Nephron (organoid): ENCODE measurements at regions not wholly inside any gene's neighbourhood (a gene's known extent, or its start where the extent isn't known, plus 50 kb on each side); places are given as distances from the start of the nearest gene placed in this dataset.

Experiments used
- H3K27ac Mint-ChIP-seq, 3 experiments: 2 replicates each; pipeline ENCODE4 v1.8.0; 2020; ENCODE audit warnings: mixed read lengths in 3 of 3, mild to moderate bottlenecking in 2 of 3, moderate library complexity in 1 of 3
- H3K27me3 Mint-ChIP-seq: 2 replicates; pipeline ENCODE4 v1.8.0; 2021; ENCODE audit warnings: low read depth, mild to moderate bottlenecking, moderate library complexity, mixed read lengths
- H3K36me3 Mint-ChIP-seq: 2 replicates; pipeline ENCODE4 v1.8.0; 2020; ENCODE audit warnings: low read depth, mixed read lengths
- H3K4me1 Mint-ChIP-seq: 2 replicates; pipeline ENCODE4 v1.8.0; 2020; ENCODE audit warnings: mixed read lengths
- H3K4me3 Mint-ChIP-seq, 3 experiments: 2 replicates each; pipeline ENCODE4 v1.8.0; 2020; ENCODE audit warnings: mild to moderate bottlenecking in 3 of 3, mixed read lengths in 3 of 3, moderate library complexity in 2 of 3
- H3K9me3 Mint-ChIP-seq: 2 replicates; pipeline ENCODE4 v1.8.0; 2020; ENCODE audit warnings: mixed read lengths
- TF ChIP-seq, protein P1 (sequence below), 3 experiments: fragments of 200-600 bp; sonication (generic); IDR thresholded peaks; one replicate each; pipeline ENCODE4 v1.5.0; 2021; ENCODE audit warnings: antibody characterized with exemption in 3 of 3; ENCODE audit not compliant: unreplicated experiment in 3 of 3

DNA sequence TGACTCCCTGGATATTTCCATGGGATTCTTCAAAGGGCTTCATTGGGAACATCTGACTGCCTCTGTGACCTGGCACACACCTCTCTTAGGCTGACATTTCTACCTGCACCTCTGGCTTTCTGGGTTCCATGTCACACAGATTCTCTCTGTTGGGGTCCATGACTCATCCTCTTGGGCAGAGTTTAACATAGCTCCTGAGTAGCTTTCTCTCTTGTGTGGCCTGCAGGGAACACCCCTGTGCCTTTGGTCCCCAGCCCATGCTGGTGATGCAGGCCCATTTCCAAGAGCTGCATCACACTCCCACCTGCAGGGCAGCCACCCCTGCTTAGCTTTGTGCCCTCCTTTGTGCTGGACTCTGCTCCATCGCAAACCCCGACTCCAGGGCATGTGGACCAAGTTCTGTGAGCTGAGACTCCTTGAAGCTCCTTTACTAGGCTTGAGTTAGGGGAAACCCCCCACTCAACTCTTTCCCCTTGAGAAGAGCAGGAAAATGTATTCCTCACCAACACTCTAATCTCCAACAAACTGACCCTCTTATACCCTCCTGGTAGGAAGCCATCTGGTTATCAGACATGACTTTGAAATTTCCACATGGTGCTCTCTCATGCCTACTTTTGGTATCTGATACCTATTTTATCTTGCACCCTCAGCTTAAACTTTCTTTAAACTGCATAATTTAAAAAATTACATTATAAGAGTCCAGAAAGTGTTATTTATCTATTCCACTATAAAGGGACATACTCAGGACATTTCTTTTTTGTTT lies 93.3 kb downstream of the ZNF777 start:
- TF ChIP-seq, protein P1, sequence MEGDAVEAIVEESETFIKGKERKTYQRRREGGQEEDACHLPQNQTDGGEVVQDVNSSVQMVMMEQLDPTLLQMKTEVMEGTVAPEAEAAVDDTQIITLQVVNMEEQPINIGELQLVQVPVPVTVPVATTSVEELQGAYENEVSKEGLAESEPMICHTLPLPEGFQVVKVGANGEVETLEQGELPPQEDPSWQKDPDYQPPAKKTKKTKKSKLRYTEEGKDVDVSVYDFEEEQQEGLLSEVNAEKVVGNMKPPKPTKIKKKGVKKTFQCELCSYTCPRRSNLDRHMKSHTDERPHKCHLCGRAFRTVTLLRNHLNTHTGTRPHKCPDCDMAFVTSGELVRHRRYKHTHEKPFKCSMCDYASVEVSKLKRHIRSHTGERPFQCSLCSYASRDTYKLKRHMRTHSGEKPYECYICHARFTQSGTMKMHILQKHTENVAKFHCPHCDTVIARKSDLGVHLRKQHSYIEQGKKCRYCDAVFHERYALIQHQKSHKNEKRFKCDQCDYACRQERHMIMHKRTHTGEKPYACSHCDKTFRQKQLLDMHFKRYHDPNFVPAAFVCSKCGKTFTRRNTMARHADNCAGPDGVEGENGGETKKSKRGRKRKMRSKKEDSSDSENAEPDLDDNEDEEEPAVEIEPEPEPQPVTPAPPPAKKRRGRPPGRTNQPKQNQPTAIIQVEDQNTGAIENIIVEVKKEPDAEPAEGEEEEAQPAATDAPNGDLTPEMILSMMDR (IDR thresholded peaks at IDR 0.05; ENCODE audit: unreplicated experiment in 3 of 3): no peak
- no peaks in the 10 kb centered on the region for H3K36me3 Mint-ChIP-seq
- H3K27ac Mint-ChIP-seq: no peak overlapping the region
- no peak overlapping the region for H3K4me3 Mint-ChIP-seq
- H3K4me1 Mint-ChIP-seq: no peaks in the 10 kb centered on the region
- H3K9me3 Mint-ChIP-seq: peaks cover 11% of the 10 kb centered on the region
- peaks cover 4% of the 10 kb centered on the region for H3K27me3 Mint-ChIP-seq

GRCh38 chr7:149369497-149369896 lies 91.4 kb downstream of the ZNF777 start:
- TF ChIP-seq, protein P1 (IDR thresholded peaks at IDR 0.05; ENCODE audit: unreplicated experiment in 3 of 3): no peak
- Mint-ChIP-seq H3K27ac (peak overlapping the region in 1 of 3 experiments; percentile 91), H3K4me1 (no peaks in the 10 kb centered on the region), H3K36me3 (peaks cover 3% of the 10 kb centered on the region), H3K4me3 (no peak overlapping the region), H3K9me3 (peaks cover 16% of the 10 kb centered on the region), H3K27me3 (peaks cover under 1% of the 10 kb centered on the region)

- H3K27ac Mint-ChIP-seq: no peak overlapping the region
- H3K4me1 Mint-ChIP-seq: no peaks in the 10 kb centered on the region
- H3K9me3 Mint-ChIP-seq: peaks cover 24% of the 10 kb centered on the region
- no peak overlapping the region for H3K4me3 Mint-ChIP-seq
- TF ChIP-seq, protein P1 (IDR thresholded peaks at IDR 0.05; ENCODE audit: unreplicated experiment in 3 of 3): no peak
- no peaks in the 10 kb centered on the region for H3K27me3 Mint-ChIP-seq
- H3K36me3 Mint-ChIP-seq: peaks cover 3% of the 10 kb centered on the region
Measured at GRCh38 chr7:149370790-149371189, 90.1 kb downstream of the ZNF777 start.

DNA sequence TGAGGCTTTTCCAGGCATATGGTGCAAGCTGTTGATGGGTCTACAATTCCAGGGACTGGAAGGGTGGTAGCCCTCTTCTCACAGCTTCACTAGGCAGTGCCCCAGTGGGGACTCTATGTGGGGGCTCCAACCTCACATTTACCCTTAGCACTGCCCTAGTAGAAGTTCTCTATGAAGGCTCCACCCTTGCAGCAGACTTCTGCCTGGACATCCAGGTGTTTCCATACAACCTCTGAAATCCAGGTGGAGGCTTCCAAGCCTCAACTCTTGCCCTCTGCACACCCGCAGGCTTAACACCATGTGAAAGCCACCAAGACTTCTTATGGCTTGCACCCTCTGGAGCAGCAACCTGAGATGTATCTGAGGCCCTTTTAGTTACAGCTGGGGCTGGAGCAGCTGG lies 87.8 kb downstream of the ZNF777 start:
- peaks cover 3% of the 10 kb centered on the region for H3K36me3 Mint-ChIP-seq
- H3K27ac Mint-ChIP-seq: no peak overlapping the region
- peaks cover 29% of the 10 kb centered on the region for H3K9me3 Mint-ChIP-seq
- TF ChIP-seq, protein P1 (IDR thresholded peaks at IDR 0.05; ENCODE audit: unreplicated experiment in 3 of 3): no peak
- H3K4me1 Mint-ChIP-seq: no peaks in the 10 kb centered on the region
- no peak overlapping the region for H3K4me3 Mint-ChIP-seq
- no peaks in the 10 kb centered on the region for H3K27me3 Mint-ChIP-seq

DNA sequence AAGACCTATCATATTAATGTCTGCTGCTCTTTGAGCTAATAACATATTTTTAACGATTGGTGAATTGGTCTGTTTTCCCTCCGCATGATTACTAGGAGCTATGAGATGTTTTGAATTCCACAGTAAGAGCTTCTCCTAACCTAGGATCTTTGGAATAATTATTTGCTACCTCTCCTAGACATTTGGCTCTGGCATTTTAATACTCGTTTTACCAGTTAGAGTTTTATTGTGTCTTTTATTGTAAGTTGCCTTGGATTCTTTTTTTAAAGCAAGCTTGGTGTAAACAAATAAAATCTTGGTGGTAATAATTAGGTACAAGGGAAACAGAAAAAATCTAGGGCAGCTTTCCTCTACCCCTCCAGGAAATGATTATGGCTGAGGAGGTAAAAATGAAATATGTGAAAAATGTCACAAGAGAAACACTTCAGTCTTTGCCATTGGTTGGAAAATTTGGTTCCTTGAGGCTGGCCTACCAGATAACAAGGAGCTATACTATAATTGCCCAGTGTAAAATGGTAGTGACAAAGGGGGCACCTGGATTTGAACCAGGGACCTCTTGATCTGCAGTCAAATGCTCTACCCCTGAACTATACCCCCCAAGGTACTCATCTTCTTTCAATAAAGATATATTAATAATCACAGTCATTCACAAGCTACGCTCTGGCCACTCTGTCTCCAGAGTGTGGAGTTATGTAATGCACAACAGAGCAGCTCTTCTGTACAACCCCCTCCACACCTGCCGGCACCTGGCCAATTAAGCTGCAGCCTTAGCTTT lies 85.4 kb downstream of the ZNF777 start:
- Mint-ChIP-seq H3K4me3 (no peak overlapping the region), H3K27me3 (no peaks in the 10 kb centered on the region), H3K4me1 (no peaks in the 10 kb centered on the region), H3K36me3 (peaks cover 5% of the 10 kb centered on the region), H3K27ac (no peak overlapping the region), H3K9me3 (peaks cover 39% of the 10 kb centered on the region)
- TF ChIP-seq, protein P1 (IDR thresholded peaks at IDR 0.05; ENCODE audit: unreplicated experiment in 3 of 3): no peak
